Esophagus muscularis mucosa (tissue), 3 donors: ENCODE measurements at regions not wholly inside any gene's neighbourhood (a gene's known extent, or its start where the extent isn't known, plus 50 kb on each side); places are given as distances from the start of the nearest gene placed in this dataset.

Experiments
- CTCF ChIP-seq, 3 experiments: fragments of 200-600 bp in 2 of 3; fragments of 450-650 bp in 1 of 3; sonication (generic) in 2 of 3; IDR thresholded peaks; one replicate each; pipeline ENCODE4 v1.5.1; 2017 to 2019; ENCODE audit warnings: antibody characterized with exemption in 3 of 3, mild to moderate bottlenecking in 2 of 3, moderate library complexity in 1 of 3
- POLR2A ChIP-seq: fragments of 450-650 bp; IDR thresholded peaks from one replicate; pipeline ENCODE4 v1.6.1; 2017; ENCODE audit warnings: antibody characterized with exemption, moderate library complexity, mild to moderate bottlenecking, low read depth

- TF ChIP-seq CTCF (IDR thresholded peaks at IDR 0.05) (no peak), POLR2A (no peak)
These were observed 232.0 kb upstream of the DCN start for GRCh38 chr12:91414636-91415035.
